ENCODE measurements at regions not wholly inside any gene's neighbourhood (a gene's known extent, or its start where the extent isn't known, plus 50 kb on each side); places are given as distances from the start of the nearest gene placed in this dataset.

- TF ChIP-seq CTCF (IDR thresholded peaks at IDR 0.05) = no peak
- TF ChIP-seq NR2C2 (CRISPR knock-in tag; IDR thresholded peaks at IDR 0.05) = no peak
- TF ChIP-seq FOXP1 (CRISPR knock-in tag; IDR thresholded peaks at IDR 0.05; ENCODE audit: borderline replicate concordance) = no peak
- TF ChIP-seq SMAD4 (CRISPR knock-in tag; IDR thresholded peaks at IDR 0.05) = no peak
- TF ChIP-seq ZNF263 (CRISPR knock-in tag; IDR thresholded peaks at IDR 0.05; ENCODE audit: low read depth) = no peak
- no peak for TF ChIP-seq ZMAT4 (CRISPR knock-in tag; IDR thresholded peaks at IDR 0.05)
- no peak for TF ChIP-seq ZNF532 (CRISPR knock-in tag; IDR thresholded peaks at IDR 0.05; ENCODE audit: borderline replicate concordance)
- TF ChIP-seq PREB (CRISPR knock-in tag; IDR thresholded peaks at IDR 0.05; ENCODE audit: borderline replicate concordance) = no peak
- no peak for TF ChIP-seq ETV6 (CRISPR knock-in tag; IDR thresholded peaks at IDR 0.05)
- TF ChIP-seq NR1H2 (CRISPR knock-in tag; IDR thresholded peaks at IDR 0.05) = no peak
- no peak for TF ChIP-seq TCF7 (CRISPR knock-in tag; IDR thresholded peaks at IDR 0.05; ENCODE audit: low read depth)
These were observed 69.4 kb upstream of the GABRA2 start for GRCh38 chr4:46459308-46459707.

Data from WTC11 (cell line).